ENCODE measurements at regions not wholly inside any gene's neighbourhood (a gene's known extent, or its start where the extent isn't known, plus 50 kb on each side); places are given as distances from the start of the nearest gene placed in this dataset.
"Not testable (repeated sequence)": the region's sequence is repeated elsewhere in the genome, so short reads cannot be mapped to it uniquely, and the experiment has no call there.

GRCh38 chr3:170679190-170679589, 93.3 kb upstream of the SLC7A14 start:
- Histone ChIP-seq H3K4me3 (no peak overlapping the region), H3K9me3 (ENCODE audit: control insufficient read depth in 4 of 4, insufficient read depth in 3 of 4, low read length in 3 of 4) (no peaks in the 10 kb centered on the region), H3K4me1 (ENCODE audit: control insufficient read depth in 5 of 5, insufficient read depth in 5 of 5, low read length in 5 of 5) (no peaks in the 10 kb centered on the region), H3K36me3 (ENCODE audit: control insufficient read depth in 4 of 4, insufficient read depth in 4 of 4, low read length in 4 of 4) (no peaks in the 10 kb centered on the region), H3K9ac (ENCODE audit: insufficient read depth in 1 of 2, low read length in 2 of 2) (no peak overlapping the region), H3K27ac (ENCODE audit: low read depth in 1 of 2, low read length in 1 of 2) (no peak overlapping the region), H3K27me3 (ENCODE audit: control insufficient read depth in 3 of 3, insufficient read depth in 3 of 3, low read length in 2 of 3) (no peaks in the 10 kb centered on the region)
- ATAC-seq (ENCODE audit: insufficient read depth, low FRiP score) (no peak), DNase-seq (no peak)
- 83 to 92% methylated on average over 3 of the region's 3 CpGs for WGBS, 2 donors
- TF ChIP-seq CTCF (IDR thresholded peaks at IDR 0.05; ENCODE audit: control extremely low read depth, extremely low read depth) = no peak

GRCh38 chr3:170670504-170670903, 84.6 kb upstream of the SLC7A14 start:
- no peaks in the 10 kb centered on the region for H3K27me3 ChIP-seq (ENCODE audit: control insufficient read depth in 3 of 3, insufficient read depth in 3 of 3, low read length in 2 of 3)
- TF ChIP-seq CTCF (IDR thresholded peaks at IDR 0.05; ENCODE audit: control extremely low read depth, extremely low read depth) = no peak
- peaks cover 0 to 8% (median 3%) of the 10 kb centered on the region in 4 donors for H3K9me3 ChIP-seq (ENCODE audit: control insufficient read depth in 4 of 4, insufficient read depth in 3 of 4, low read length in 3 of 4)
- H3K4me3 ChIP-seq = no peak overlapping the region
- no peak for DNase-seq
- H3K27ac ChIP-seq (ENCODE audit: low read depth in 1 of 2, low read length in 1 of 2) = no peak overlapping the region
- no peaks in the 10 kb centered on the region for H3K36me3 ChIP-seq (ENCODE audit: control insufficient read depth in 4 of 4, insufficient read depth in 4 of 4, low read length in 4 of 4)
- H3K9ac ChIP-seq (ENCODE audit: insufficient read depth in 1 of 2, low read length in 2 of 2) = no peak overlapping the region
- ATAC-seq (ENCODE audit: insufficient read depth, low FRiP score) = no peak
- no peaks in the 10 kb centered on the region for H3K4me1 ChIP-seq (ENCODE audit: control insufficient read depth in 5 of 5, insufficient read depth in 5 of 5, low read length in 5 of 5)

GRCh38 chr3:170662986-170663385, 77.1 kb upstream of the SLC7A14 start:
- H3K27me3 ChIP-seq (ENCODE audit: control insufficient read depth in 3 of 3, insufficient read depth in 3 of 3, low read length in 2 of 3); H3K4me1 ChIP-seq (ENCODE audit: control insufficient read depth in 5 of 5, insufficient read depth in 5 of 5, low read length in 5 of 5); H3K4me3 ChIP-seq; H3K36me3 ChIP-seq (ENCODE audit: control insufficient read depth in 4 of 4, insufficient read depth in 4 of 4, low read length in 4 of 4); H3K27ac ChIP-seq (ENCODE audit: low read depth in 1 of 2, low read length in 1 of 2); DNase-seq; ATAC-seq (ENCODE audit: insufficient read depth, low FRiP score); H3K9ac ChIP-seq (ENCODE audit: insufficient read depth in 1 of 2, low read length in 2 of 2); H3K9me3 ChIP-seq (ENCODE audit: control insufficient read depth in 4 of 4, insufficient read depth in 3 of 4, low read length in 3 of 4): not testable (repeated sequence)
- WGBS, 2 donors = 85 to 91% methylated on average over 3 of the region's 3 CpGs

- DNase-seq = no peak
- Histone ChIP-seq H3K27me3 (ENCODE audit: control insufficient read depth in 3 of 3, insufficient read depth in 3 of 3, low read length in 2 of 3) (no peaks in the 10 kb centered on the region), H3K4me3 (no peak overlapping the region), H3K4me1 (ENCODE audit: control insufficient read depth in 5 of 5, insufficient read depth in 5 of 5, low read length in 5 of 5) (no peaks in the 10 kb centered on the region), H3K9ac (ENCODE audit: insufficient read depth in 1 of 2, low read length in 2 of 2) (no peak overlapping the region), H3K9me3 (ENCODE audit: control insufficient read depth in 4 of 4, insufficient read depth in 3 of 4, low read length in 3 of 4) (no peaks in the 10 kb centered on the region), H3K27ac (ENCODE audit: low read depth in 1 of 2, low read length in 1 of 2) (no peak overlapping the region), H3K36me3 (ENCODE audit: control insufficient read depth in 4 of 4, insufficient read depth in 4 of 4, low read length in 4 of 4) (no peaks in the 10 kb centered on the region)
- no peak for ATAC-seq (ENCODE audit: insufficient read depth, low FRiP score)
- TF ChIP-seq CTCF (IDR thresholded peaks at IDR 0.05; ENCODE audit: control extremely low read depth, extremely low read depth) = no peak
- 67 to 71% methylated on average over 5 of the region's 5 CpGs for WGBS, 2 donors
Observed at GRCh38 chr3:170660139-170660538, 74.3 kb upstream of the SLC7A14 start.
